ENCODE measurements at regions not wholly inside any gene's neighbourhood (a gene's known extent, or its start where the extent isn't known, plus 50 kb on each side); places are given as distances from the start of the nearest gene placed in this dataset.

GRCh38 chr22:49209452-49210195, 618.0 kb downstream of the BRD1 start (continued):
- TF ChIP-seq BCL6 (CRISPR knock-in tag; IDR thresholded peaks at IDR 0.05) (peak; percentile 38; the same call in 1 of the 2 replicates), GABPB1 (CRISPR knock-in tag; IDR thresholded peaks at IDR 0.05) (peak; percentile 53), KDM2A (CRISPR knock-in tag; IDR thresholded peaks at IDR 0.05; ENCODE audit: borderline replicate concordance, low read depth) (peak; percentile 58; the same call in 1 of the 2 replicates), HIVEP1 (CRISPR knock-in tag; IDR thresholded peaks at IDR 0.05) (no peak), UBTF (CRISPR knock-in tag; IDR thresholded peaks at IDR 0.05) (peak; percentile 36; the same call in 1 of the 2 replicates), ZNF652 (CRISPR knock-in tag; IDR thresholded peaks at IDR 0.05; ENCODE audit: borderline replicate concordance, low read depth) (no peak), MTA1 (CRISPR knock-in tag; IDR thresholded peaks at IDR 0.05; ENCODE audit: borderline replicate concordance) (no peak), REPIN1 (CRISPR knock-in tag; IDR thresholded peaks at IDR 0.05; ENCODE audit: borderline replicate concordance, low read depth) (no peak), KLF16 (CRISPR knock-in tag; IDR thresholded peaks at IDR 0.05) (0 out of 4 replicates have a peak, but pooled peaks of 1 of the 2 experiments have one; percentile 25), SMAD1 (CRISPR knock-in tag; IDR thresholded peaks at IDR 0.05; ENCODE audit: borderline replicate concordance, low read depth) (no peak), ZNF687 (CRISPR knock-in tag; IDR thresholded peaks at IDR 0.05) (peak; percentile 49), AHDC1 (CRISPR knock-in tag; IDR thresholded peaks at IDR 0.05; ENCODE audit: borderline replicate concordance) (peak; percentile 18; the same call in 1 of the 2 replicates)
- TF ChIP-seq, protein P1, sequence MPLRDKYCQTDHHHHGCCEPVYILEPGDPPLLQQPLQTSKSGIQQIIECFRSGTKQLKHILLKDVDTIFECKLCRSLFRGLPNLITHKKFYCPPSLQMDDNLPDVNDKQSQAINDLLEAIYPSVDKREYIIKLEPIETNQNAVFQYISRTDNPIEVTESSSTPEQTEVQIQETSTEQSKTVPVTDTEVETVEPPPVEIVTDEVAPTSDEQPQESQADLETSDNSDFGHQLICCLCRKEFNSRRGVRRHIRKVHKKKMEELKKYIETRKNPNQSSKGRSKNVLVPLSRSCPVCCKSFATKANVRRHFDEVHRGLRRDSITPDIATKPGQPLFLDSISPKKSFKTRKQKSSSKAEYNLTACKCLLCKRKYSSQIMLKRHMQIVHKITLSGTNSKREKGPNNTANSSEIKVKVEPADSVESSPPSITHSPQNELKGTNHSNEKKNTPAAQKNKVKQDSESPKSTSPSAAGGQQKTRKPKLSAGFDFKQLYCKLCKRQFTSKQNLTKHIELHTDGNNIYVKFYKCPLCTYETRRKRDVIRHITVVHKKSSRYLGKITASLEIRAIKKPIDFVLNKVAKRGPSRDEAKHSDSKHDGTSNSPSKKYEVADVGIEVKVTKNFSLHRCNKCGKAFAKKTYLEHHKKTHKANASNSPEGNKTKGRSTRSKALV (CRISPR knock-in tag; IDR thresholded peaks at IDR 0.05), result peak; percentile 66; the same call in 1 of the 2 replicates

Measured in HepG2 (cell line).